ENCODE measurements at regions not wholly inside any gene's neighbourhood (a gene's known extent, or its start where the extent isn't known, plus 50 kb on each side); places are given as distances from the start of the nearest gene placed in this dataset.

- no peak for DNase-seq (ENCODE audit: low spot score)
- no TSS peak for BruUV-seq (replicated peaks)
- 1% methylated on average over 2 of the region's 2 CpGs for WGBS (ENCODE audit: low lambda C conversion rate)
These were observed 511.1 kb downstream of the OTOL1 start for GRCh38 chr3:162007722-162008121.

More at GRCh38 chr3:162007722-162008121, 511.1 kb downstream of the OTOL1 start:
- ChIA-PET POLR2A (no interaction called here), CTCF (ENCODE audit: low intra/inter-chr PET ratio, low total read pairs) (no interaction called here)
- FAIRE-seq = no peak
- no peak overlapping the region for H3K9ac ChIP-seq (ENCODE audit: insufficient read depth, low read depth, low read length)
- intact Hi-C loops (cut with micrococcal nuclease; ENCODE audit: unreplicated experiment) = no loop called here
- H3K79me2 ChIP-seq (ENCODE audit: insufficient read depth, low read length) = no peaks in the 10 kb centered on the region
- H3K4me2 ChIP-seq (ENCODE audit: low read depth, low read length) = no peak overlapping the region
- H3K4me1 ChIP-seq (ENCODE audit: insufficient read depth, low read length) = no peaks in the 10 kb centered on the region
- peaks cover 63% of the 10 kb centered on the region for H3K9me3 ChIP-seq (ENCODE audit: low read length)
- no peaks in the 10 kb centered on the region for H4K20me1 ChIP-seq (ENCODE audit: insufficient read depth, low read length)
- H3K4me3 ChIP-seq (replicated peaks in 1 of 3; ENCODE audit: insufficient read depth in 1 of 3, low read depth in 2 of 3, low read length in 3 of 3) = no peak overlapping the region
- no peak overlapping the region for H2AFZ ChIP-seq (ENCODE audit: low read length)
- H3K27ac ChIP-seq (ENCODE audit: extremely low read length, insufficient read depth, low read length) = no peak overlapping the region
- H3K36me3 ChIP-seq (replicated peaks in 1 of 2; ENCODE audit: control insufficient read depth in 1 of 2, insufficient read depth in 2 of 2, low read length in 2 of 2) = no peaks in the 10 kb centered on the region
- in situ Hi-C loops (cut with HindIII; ENCODE audit: extremely low pct_ligation_motif_present, low pct_unique_long_range_greater_than_20kb) = no loop called here
- no peak for TF ChIP-seq AFF4 (CRISPR knock-in tag; IDR thresholded peaks at IDR 0.05)
- TF ChIP-seq MED13 (CRISPR knock-in tag; IDR thresholded peaks at IDR 0.05) = no peak
- TF ChIP-seq ATF7 (IDR thresholded peaks at IDR 0.05) = peak; percentile 64
- no peak for TF ChIP-seq ATF7 (CRISPR knock-in tag; IDR thresholded peaks at IDR 0.05)
- no peaks in the 10 kb centered on the region for H3K27me3 ChIP-seq (ENCODE audit: control insufficient read depth in 1 of 2, insufficient read depth in 2 of 2, low read length in 2 of 2)
- no peak for ATAC-seq

All from HepG2 (cell line).